ENCODE measurements at regions not wholly inside any gene's neighbourhood (a gene's known extent, or its start where the extent isn't known, plus 50 kb on each side); places are given as distances from the start of the nearest gene placed in this dataset.

GRCh38 chr9:78674874-78675273 lies 377.9 kb downstream of the PSAT1 start:
- no peak for TF ChIP-seq EP300 (IDR thresholded peaks at IDR 0.05; ENCODE audit: low read depth)
- no peak for TF ChIP-seq CTCF (IDR thresholded peaks at IDR 0.05)
- no peak for TF ChIP-seq POLR2A (IDR thresholded peaks at IDR 0.05)

Data from transverse colon (tissue), 3 donors.